ENCODE measurements at regions not wholly inside any gene's neighbourhood (a gene's known extent, or its start where the extent isn't known, plus 50 kb on each side); places are given as distances from the start of the nearest gene placed in this dataset.
A peak's percentile ranks its signal among the peaks of the same experiment; 100 is the strongest.

DNA sequence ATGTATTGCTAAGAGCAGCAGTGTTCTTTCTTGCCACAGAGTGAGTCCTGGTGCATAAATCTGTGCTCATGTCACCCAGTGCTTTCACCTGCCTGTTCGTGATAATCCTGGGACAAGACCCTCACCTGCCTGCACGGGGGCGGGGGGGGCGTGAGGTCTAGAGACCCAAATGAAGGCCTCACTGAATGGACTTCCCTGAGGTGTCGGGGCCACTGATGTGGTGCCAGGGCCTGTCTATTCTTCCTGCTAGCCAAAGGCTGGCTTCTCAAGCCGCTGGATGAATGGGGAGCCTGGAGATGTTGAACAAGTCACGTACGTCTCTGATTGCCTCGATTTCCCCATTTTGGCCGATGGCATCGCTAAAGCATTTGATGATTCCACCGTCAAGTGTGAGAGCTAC lies 118.8 kb upstream of the IRF2BP2 start:
- Histone ChIP-seq H3K27ac (ENCODE audit: extremely low read depth, low read depth, low read length) (no peak overlapping the region), H3K4me1 (replicated peaks in 1 of 2; ENCODE audit: control insufficient read depth in 2 of 2, insufficient read depth in 2 of 2, low read length in 2 of 2) (peaks cover 47 to 71% of the 10 kb centered on the region in 2 experiments), H3K9me1 (ENCODE audit: control insufficient read depth, insufficient read depth, low read length) (peaks cover 5% of the 10 kb centered on the region), H3K9ac (ENCODE audit: insufficient read depth in 1 of 2, low read depth in 2 of 2, low read length in 2 of 2) (no peak overlapping the region), H3K9me3 (replicated peaks; ENCODE audit: control insufficient read depth, insufficient read depth, low read depth, low read length) (no peaks in the 10 kb centered on the region), H3K27me3 (ENCODE audit: control insufficient read depth in 2 of 2, insufficient read depth in 2 of 2, low read length in 2 of 2) (no peaks in the 10 kb centered on the region), H3K4me3 (no peak overlapping the region), H3K36me3 (ENCODE audit: control insufficient read depth, insufficient read depth, low read length) (no peaks in the 10 kb centered on the region), H4K20me1 (replicated peaks; ENCODE audit: control insufficient read depth, insufficient read depth, low read length) (no peaks in the 10 kb centered on the region), H2AFZ (ENCODE audit: low read depth, low read length) (no peak overlapping the region; the same call in 1 of the 2 replicates), H3K79me2 (ENCODE audit: control insufficient read depth, insufficient read depth, low read length) (no peaks in the 10 kb centered on the region), H3K4me2 (ENCODE audit: insufficient read depth, low read length) (no peak overlapping the region)
- BruUV-seq (replicated peaks), result no TSS peak
- DNase-seq (ENCODE audit: extremely low read depth in 1 of 4, low spot score in 3 of 4) (no peak), FAIRE-seq (no peak), ATAC-seq (no peak)
- ChIA-PET POLR2A (interaction anchor here (0.6 to 1.5 kb wide), 2 partner anchors 11 to 15 kb away, joined by 3 to 5 read pairs; no protein-coding TSS in a partner anchor), CTCF (ENCODE audit: low intra/inter-chr PET ratio) (no interaction called here)
- intact Hi-C loops (cut with micrococcal nuclease), result no loop called here
- 80% methylated on average over 12 of the region's 12 CpGs for WGBS (ENCODE audit: insufficient coverage, low coverage, missing lambda C conversion rate)
- in situ Hi-C loops (cut with MboI), result loop anchor here (10.0 kb wide), 1 partner anchor 114 kb away; the partner anchor contains the start of gene IRF2BP2
- TF ChIP-seq, protein P1, sequence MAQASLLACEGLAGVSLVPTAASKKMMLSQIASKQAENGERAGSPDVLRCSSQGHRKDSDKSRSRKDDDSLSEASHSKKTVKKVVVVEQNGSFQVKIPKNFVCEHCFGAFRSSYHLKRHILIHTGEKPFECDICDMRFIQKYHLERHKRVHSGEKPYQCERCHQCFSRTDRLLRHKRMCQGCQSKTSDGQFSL (CRISPR knock-in tag; IDR thresholded peaks at IDR 0.05), result 0 out of 2 replicates have a peak, but pooled peaks have one; percentile 31
- TF ChIP-seq, protein P1 (tag; IDR thresholded peaks at IDR 0.05), result no peak
- no peak for TF ChIP-seq GTF2E2 (tag; IDR thresholded peaks at IDR 0.05)
- TF ChIP-seq, protein P2, sequence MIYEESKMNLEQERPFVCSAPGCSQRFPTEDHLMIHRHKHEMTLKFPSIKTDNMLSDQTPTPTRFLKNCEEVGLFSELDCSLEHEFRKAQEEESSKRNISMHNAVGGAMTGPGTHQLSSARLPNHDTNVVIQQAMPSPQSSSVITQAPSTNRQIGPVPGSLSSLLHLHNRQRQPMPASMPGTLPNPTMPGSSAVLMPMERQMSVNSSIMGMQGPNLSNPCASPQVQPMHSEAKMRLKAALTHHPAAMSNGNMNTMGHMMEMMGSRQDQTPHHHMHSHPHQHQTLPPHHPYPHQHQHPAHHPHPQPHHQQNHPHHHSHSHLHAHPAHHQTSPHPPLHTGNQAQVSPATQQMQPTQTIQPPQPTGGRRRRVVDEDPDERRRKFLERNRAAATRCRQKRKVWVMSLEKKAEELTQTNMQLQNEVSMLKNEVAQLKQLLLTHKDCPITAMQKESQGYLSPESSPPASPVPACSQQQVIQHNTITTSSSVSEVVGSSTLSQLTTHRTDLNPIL (CRISPR knock-in tag; IDR thresholded peaks at IDR 0.05), result no peak
- TF ChIP-seq, protein P3, sequence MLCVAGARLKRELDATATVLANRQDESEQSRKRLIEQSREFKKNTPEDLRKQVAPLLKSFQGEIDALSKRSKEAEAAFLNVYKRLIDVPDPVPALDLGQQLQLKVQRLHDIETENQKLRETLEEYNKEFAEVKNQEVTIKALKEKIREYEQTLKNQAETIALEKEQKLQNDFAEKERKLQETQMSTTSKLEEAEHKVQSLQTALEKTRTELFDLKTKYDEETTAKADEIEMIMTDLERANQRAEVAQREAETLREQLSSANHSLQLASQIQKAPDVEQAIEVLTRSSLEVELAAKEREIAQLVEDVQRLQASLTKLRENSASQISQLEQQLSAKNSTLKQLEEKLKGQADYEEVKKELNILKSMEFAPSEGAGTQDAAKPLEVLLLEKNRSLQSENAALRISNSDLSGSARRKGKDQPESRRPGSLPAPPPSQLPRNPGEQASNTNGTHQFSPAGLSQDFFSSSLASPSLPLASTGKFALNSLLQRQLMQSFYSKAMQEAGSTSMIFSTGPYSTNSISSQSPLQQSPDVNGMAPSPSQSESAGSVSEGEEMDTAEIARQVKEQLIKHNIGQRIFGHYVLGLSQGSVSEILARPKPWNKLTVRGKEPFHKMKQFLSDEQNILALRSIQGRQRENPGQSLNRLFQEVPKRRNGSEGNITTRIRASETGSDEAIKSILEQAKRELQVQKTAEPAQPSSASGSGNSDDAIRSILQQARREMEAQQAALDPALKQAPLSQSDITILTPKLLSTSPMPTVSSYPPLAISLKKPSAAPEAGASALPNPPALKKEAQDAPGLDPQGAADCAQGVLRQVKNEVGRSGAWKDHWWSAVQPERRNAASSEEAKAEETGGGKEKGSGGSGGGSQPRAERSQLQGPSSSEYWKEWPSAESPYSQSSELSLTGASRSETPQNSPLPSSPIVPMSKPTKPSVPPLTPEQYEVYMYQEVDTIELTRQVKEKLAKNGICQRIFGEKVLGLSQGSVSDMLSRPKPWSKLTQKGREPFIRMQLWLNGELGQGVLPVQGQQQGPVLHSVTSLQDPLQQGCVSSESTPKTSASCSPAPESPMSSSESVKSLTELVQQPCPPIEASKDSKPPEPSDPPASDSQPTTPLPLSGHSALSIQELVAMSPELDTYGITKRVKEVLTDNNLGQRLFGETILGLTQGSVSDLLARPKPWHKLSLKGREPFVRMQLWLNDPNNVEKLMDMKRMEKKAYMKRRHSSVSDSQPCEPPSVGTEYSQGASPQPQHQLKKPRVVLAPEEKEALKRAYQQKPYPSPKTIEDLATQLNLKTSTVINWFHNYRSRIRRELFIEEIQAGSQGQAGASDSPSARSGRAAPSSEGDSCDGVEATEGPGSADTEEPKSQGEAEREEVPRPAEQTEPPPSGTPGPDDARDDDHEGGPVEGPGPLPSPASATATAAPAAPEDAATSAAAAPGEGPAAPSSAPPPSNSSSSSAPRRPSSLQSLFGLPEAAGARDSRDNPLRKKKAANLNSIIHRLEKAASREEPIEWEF (CRISPR knock-in tag; IDR thresholded peaks at IDR 0.05), result 0 out of 2 replicates have a peak, but pooled peaks have one; percentile 10
- no peak for TF ChIP-seq GABPB2 (CRISPR knock-in tag; conservative IDR thresholded peaks at IDR 0.05)
- no peak for TF ChIP-seq RBM15 (IDR thresholded peaks at IDR 0.05; ENCODE audit: insufficient read depth, low read length)
- TF ChIP-seq, protein P4, sequence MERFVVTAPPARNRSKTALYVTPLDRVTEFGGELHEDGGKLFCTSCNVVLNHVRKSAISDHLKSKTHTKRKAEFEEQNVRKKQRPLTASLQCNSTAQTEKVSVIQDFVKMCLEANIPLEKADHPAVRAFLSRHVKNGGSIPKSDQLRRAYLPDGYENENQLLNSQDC (CRISPR knock-in tag; IDR thresholded peaks at IDR 0.05), result no peak
- TF ChIP-seq MCM2 (IDR thresholded peaks at IDR 0.05; ENCODE audit: low read depth), result no peak
- no peak for TF ChIP-seq XRCC4 (IDR thresholded peaks at IDR 0.05; ENCODE audit: extremely low read depth, insufficient read depth, insufficient read length)
- TF ChIP-seq, protein P5, sequence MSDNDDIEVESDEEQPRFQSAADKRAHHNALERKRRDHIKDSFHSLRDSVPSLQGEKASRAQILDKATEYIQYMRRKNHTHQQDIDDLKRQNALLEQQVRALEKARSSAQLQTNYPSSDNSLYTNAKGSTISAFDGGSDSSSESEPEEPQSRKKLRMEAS (CRISPR knock-in tag; IDR thresholded peaks at IDR 0.05), result no peak
- TF ChIP-seq POLR3A (IDR thresholded peaks at IDR 0.05; ENCODE audit: borderline replicate concordance, extremely low read depth, insufficient read depth, insufficient read length), result no peak

Measured in K562 (cell line).